IMR-90 (cell line): ENCODE measurements at regions not wholly inside any gene's neighbourhood (a gene's known extent, or its start where the extent isn't known, plus 50 kb on each side); places are given as distances from the start of the nearest gene placed in this dataset.

Source experiments
- ATAC-seq: fragments of 200-7000 bp; cut with Tn5 transposase; 2 replicates; pipeline ENCODE4 v1.9.1; 2020; ENCODE audit warnings: low read depth, mild to moderate bottlenecking, moderate library complexity
- BruUV-seq: library from RNA; stranded (reverse); fragments of 400-500 nt; replicated peaks from 2 replicates; lab custom pipeline; 2021; lab: Mats Ljungman, UMichigan
- CTCF ChIA-PET: fragments of 300-600 bp; formaldehyde crosslinking; extraction: SDS; loops from one replicate; lab custom pipeline; 2021; ENCODE audit warnings: antibody characterized with exemption; lab: Yijun Ruan, JAX
- POLR2A ChIA-PET: fragments of 300-600 bp; sonication (Branson Sonifier 250); formaldehyde crosslinking; loops from one replicate; lab custom pipeline; 2022; ENCODE audit warnings: antibody characterized with exemption; ENCODE audit not compliant: unreplicated experiment; lab: Charles Lee
- DNase-seq: peaks from one replicate; pipeline ENCODE4 v3.0.0; 2013
- H2AFZ ChIP-seq: replicated peaks from 2 replicates; pipeline ENCODE3; 2013; ENCODE audit warnings: low read length, mild to moderate bottlenecking; ENCODE audit not compliant: poor library complexity
- H2AK5ac ChIP-seq: 2 replicates; pipeline ENCODE4 v1.6.1; 2013; ENCODE audit warnings: low read depth, low read length, inconsistent platforms
- H2AK9ac ChIP-seq: replicated peaks from 2 replicates; pipeline ENCODE3; 2013; ENCODE audit warnings: mild to moderate bottlenecking, low read depth, low read length, moderate library complexity; ENCODE audit not compliant: poor library complexity
- H2BK120ac ChIP-seq: 2 replicates; pipeline ENCODE4 v1.6.1; 2013; ENCODE audit warnings: low read depth, low read length, inconsistent platforms
- H2BK15ac ChIP-seq: 3 replicates; pipeline ENCODE4 v1.6.1; 2013; ENCODE audit warnings: low read depth, low read length, inconsistent platforms
- H2BK20ac ChIP-seq: 2 replicates; pipeline ENCODE4 v1.6.1; 2013; ENCODE audit warnings: low read depth, mild to moderate bottlenecking, inconsistent platforms, low read length, moderate library complexity
- H2BK5ac ChIP-seq: 2 replicates; pipeline ENCODE4 v1.6.1; 2013; ENCODE audit warnings: mild to moderate bottlenecking, low read depth, low read length, inconsistent platforms; ENCODE audit not compliant: poor library complexity, severe bottlenecking
- H3K14ac ChIP-seq: replicated peaks from 2 replicates; pipeline ENCODE4 v1.6.1; 2013; ENCODE audit warnings: low read depth, low read length, inconsistent platforms
- H3K18ac ChIP-seq: 2 replicates; pipeline ENCODE4 v1.6.1; 2013; ENCODE audit warnings: low read depth, low read length, control low read depth
- H3K23ac ChIP-seq: 2 replicates; pipeline ENCODE4 v1.6.1; 2013; ENCODE audit warnings: low read depth, low read length, inconsistent platforms
- H3K27ac ChIP-seq: 2 replicates; pipeline ENCODE4 v1.5.1; 2013; ENCODE audit warnings: mild to moderate bottlenecking, control low read depth, low read length; ENCODE audit not compliant: insufficient read depth
- H3K27me3 ChIP-seq: 2 replicates; pipeline ENCODE4 v1.6.1; 2013; ENCODE audit warnings: low read length; ENCODE audit not compliant: control insufficient read depth, insufficient read depth
- H3K36me3 ChIP-seq: 2 replicates; pipeline ENCODE4 v1.6.1; 2013; ENCODE audit warnings: low read length, mixed read lengths; ENCODE audit not compliant: control insufficient read depth, insufficient read depth
- H3K4ac ChIP-seq: 2 replicates; pipeline ENCODE4 v1.6.1; 2013; ENCODE audit warnings: low read depth, low read length, inconsistent platforms
- H3K4me1 ChIP-seq: 2 replicates; pipeline ENCODE4 v1.6.1; 2013; ENCODE audit warnings: low read length, mixed read lengths; ENCODE audit not compliant: control insufficient read depth, insufficient read depth
- H3K4me2 ChIP-seq: 2 replicates; pipeline ENCODE4 v1.6.1; 2013; ENCODE audit warnings: low read depth, mild to moderate bottlenecking, control low read depth, low read length, moderate library complexity
- H3K4me3 ChIP-seq: 2 replicates; pipeline ENCODE4 v1.5.1; 2013; ENCODE audit warnings: low read depth, mild to moderate bottlenecking, control low read depth, low read length, moderate library complexity; ENCODE audit not compliant: insufficient read depth
- H3K56ac ChIP-seq: 2 replicates; pipeline ENCODE4 v1.6.1; 2013; ENCODE audit warnings: low read length, inconsistent platforms; ENCODE audit not compliant: insufficient read depth; ENCODE audit errors: extremely low read depth
- H3K79me1 ChIP-seq, 2 experiments: 2 replicates each; pipeline ENCODE4 v1.6.1; 2013; ENCODE audit warnings: low read length in 2 of 2, inconsistent platforms in 1 of 2, low read depth in 1 of 2
- H3K9ac ChIP-seq: 2 replicates; pipeline ENCODE4 v1.6.1; 2013; ENCODE audit warnings: low read depth, low read length, control low read depth
- H3K9me1 ChIP-seq: 2 replicates; pipeline ENCODE4 v1.6.1; 2013; ENCODE audit warnings: low read length, inconsistent platforms; ENCODE audit not compliant: insufficient read depth
- H3K9me3 ChIP-seq: 2 replicates; pipeline ENCODE4 v1.6.1; 2013; ENCODE audit warnings: low read length; ENCODE audit not compliant: control insufficient read depth, insufficient read depth
- H4K20me1 ChIP-seq: 2 replicates; pipeline ENCODE4 v1.6.1; 2013; ENCODE audit warnings: low read length, inconsistent platforms; ENCODE audit not compliant: insufficient read depth
- H4K5ac ChIP-seq: 2 replicates; pipeline ENCODE4 v1.6.1; 2013; ENCODE audit warnings: mild to moderate bottlenecking, low read depth, low read length, control low read depth
- H4K8ac ChIP-seq, 2 experiments: 2 replicates each; pipeline ENCODE4 v1.6.1; 2013; ENCODE audit warnings: low read depth in 2 of 2, low read length in 2 of 2, control low read depth in 1 of 2, inconsistent platforms in 1 of 2
- H4K91ac ChIP-seq: 2 replicates; pipeline ENCODE4 v1.6.1; 2013; ENCODE audit warnings: low read depth, low read length, inconsistent platforms; ENCODE audit not compliant: insufficient read depth
- BHLHE40 ChIP-seq: fragments of 150-350 bp; IDR thresholded peaks from 2 replicates; pipeline ENCODE4 v1.6.1; 2016; ENCODE audit warnings: mild to moderate bottlenecking, low read depth, low read length
- CEBPB ChIP-seq: IDR thresholded peaks from 2 replicates; pipeline ENCODE4 v1.6.1; 2012; ENCODE audit warnings: low read depth, low read length, improper control_type of control experiment
- CHD1 ChIP-seq: IDR thresholded peaks from 2 replicates; pipeline ENCODE4 v1.6.1; 2012; ENCODE audit warnings: low read depth, low read length, improper control_type of control experiment
- CTCF ChIP-seq: conservative IDR thresholded peaks from 2 replicates; pipeline ENCODE4 v1.5.1; 2012; ENCODE audit warnings: mild to moderate bottlenecking, low read depth, low read length, improper control_type of control experiment
- ELK1 ChIP-seq: fragments of 150-350 bp; IDR thresholded peaks from 2 replicates; pipeline ENCODE4 v1.6.1; 2016; ENCODE audit warnings: low read depth, mild to moderate bottlenecking, low read length, moderate library complexity, borderline replicate concordance
- FOS ChIP-seq: fragments of 150-350 bp; IDR thresholded peaks from 2 replicates; pipeline ENCODE4 v1.6.1; 2016; ENCODE audit warnings: low read depth, low read length
- MAFK ChIP-seq: IDR thresholded peaks from 2 replicates; pipeline ENCODE4 v1.6.1; 2012; ENCODE audit warnings: low read depth, low read length, improper control_type of control experiment
- MAZ ChIP-seq: IDR thresholded peaks from 2 replicates; pipeline ENCODE4 v1.6.1; 2012; ENCODE audit warnings: low read depth, mild to moderate bottlenecking, low read length, improper control_type of control experiment, moderate library complexity, borderline replicate concordance
- MXI1 ChIP-seq: IDR thresholded peaks from 2 replicates; pipeline ENCODE4 v1.6.1; 2012; ENCODE audit warnings: low read depth, mild to moderate bottlenecking, low read length, moderate library complexity, borderline replicate concordance
- NFE2L2 ChIP-seq: fragments of 150-350 bp; IDR thresholded peaks from 2 replicates; pipeline ENCODE4 v1.6.1; 2016; ENCODE audit warnings: low read depth, mild to moderate bottlenecking, low read length
- POLR2A ChIP-seq: IDR thresholded peaks from 2 replicates; pipeline ENCODE4 v1.6.1; 2012; ENCODE audit warnings: mild to moderate bottlenecking, low read depth, low read length
- RAD21 ChIP-seq: IDR thresholded peaks from 2 replicates; pipeline ENCODE4 v1.6.1; 2012; ENCODE audit warnings: low read length, improper control_type of control experiment
- RCOR1 ChIP-seq: IDR thresholded peaks from 2 replicates; pipeline ENCODE4 v1.6.1; 2012; ENCODE audit warnings: mild to moderate bottlenecking, low read length, improper control_type of control experiment; ENCODE audit not compliant: insufficient replicate concordance
- RFX5 ChIP-seq: IDR thresholded peaks from 2 replicates; pipeline ENCODE4 v1.8.0; 2012; ENCODE audit warnings: low read depth, mild to moderate bottlenecking, low read length, moderate library complexity
- SMC3 ChIP-seq: fragments of 150-350 bp; IDR thresholded peaks from 2 replicates; pipeline ENCODE4 v1.6.1; 2016; ENCODE audit warnings: low read depth, mild to moderate bottlenecking, antibody characterized with exemption, low read length, moderate library complexity
- USF2 ChIP-seq: fragments of 150-350 bp; IDR thresholded peaks from 2 replicates; pipeline ENCODE4 v1.6.1; 2017; ENCODE audit warnings: mild to moderate bottlenecking, antibody characterized with exemption, low read length, low read depth
- WGBS, 2 experiments: methylation state at CpG; one replicate each; pipeline versions ENCODE4 v1.1.5 to v1.1.7; 2013; ENCODE audit warnings: missing lambda C conversion rate in 2 of 2; ENCODE audit not compliant: insufficient read length in 1 of 2; ENCODE audit errors: extremely low coverage in 2 of 2; 5-methylcytosine and 5-hydroxymethylcytosine counted together
- dilution Hi-C: fragments of 300-500 bp; cut with HindIII; formaldehyde crosslinking; loops from one replicate; pipeline ENCODE4 v1.14.3; 2018; ENCODE audit warnings: low sequenced_read_pairs; ENCODE audit not compliant: unreplicated experiment
- in situ Hi-C: fragments of 300-500 bp; cut with MboI; formaldehyde crosslinking; loops from 3 replicates; pipeline ENCODE4 v1.14.3; 2019; ENCODE audit warnings: low sequenced_read_pairs, inconsistent platforms, mixed read lengths
- intact Hi-C: fragments of 100-400 bp; cut with micrococcal nuclease; formaldehyde crosslinking; loops from 2 replicates; pipeline ENCODE4 v1.10.0; 2022

- H2BK20ac ChIP-seq: no peak overlapping the region
- H2BK15ac ChIP-seq: no peak overlapping the region
- no peak overlapping the region for H2AFZ ChIP-seq
- TF ChIP-seq RFX5 (no peak), MXI1 (no peak), CTCF (no peak), NFE2L2 (no peak), ELK1 (no peak), MAFK (no peak), USF2 (no peak), POLR2A (no peak), RCOR1 (no peak), RAD21 (no peak), CEBPB (no peak), BHLHE40 (no peak), FOS (no peak), MAZ (no peak), CHD1 (no peak), SMC3 (no peak)
- no peak overlapping the region for H3K14ac ChIP-seq
- H3K18ac ChIP-seq: no peak overlapping the region
- H3K27me3 ChIP-seq: no peaks in the 10 kb centered on the region
- no peaks in the 10 kb centered on the region for H3K4me1 ChIP-seq
- POLR2A ChIA-PET: no interaction called here
- H2AK5ac ChIP-seq: no peak overlapping the region
- H3K4ac ChIP-seq: no peak overlapping the region
- no peaks in the 10 kb centered on the region for H3K9me1 ChIP-seq
- CTCF ChIA-PET: no interaction called here
- H3K79me1 ChIP-seq: no peaks in the 10 kb centered on the region
- H2AK9ac ChIP-seq: no peak overlapping the region
- H3K4me3 ChIP-seq: no peak overlapping the region
- no peaks in the 10 kb centered on the region for H4K20me1 ChIP-seq
- whole genome bisulfite sequencing, 2 experiments: 69% methylated on average over 3 of the region's 4 CpGs; no CpG with 5 or more reads in 1 of the 2 experiments
- H2BK120ac ChIP-seq: no peak overlapping the region
- no peak overlapping the region for H4K5ac ChIP-seq
- H3K9me3 ChIP-seq: peaks cover 9% of the 10 kb centered on the region
- no peak overlapping the region for H3K56ac ChIP-seq
- intact Hi-C loops: no loop called here
- no peak overlapping the region for H3K27ac ChIP-seq
- no peak overlapping the region for H3K9ac ChIP-seq
- no peak overlapping the region for H3K4me2 ChIP-seq
- no peak overlapping the region for H4K91ac ChIP-seq
- no TSS peak for BruUV-seq
- in situ Hi-C loops: no loop called here
- DNase-seq: no peak
- no peak overlapping the region for H4K8ac ChIP-seq
- H2BK5ac ChIP-seq: no peak overlapping the region
- H3K23ac ChIP-seq: no peak overlapping the region
- no peak for ATAC-seq
- dilution Hi-C loops: no loop called here
- H3K36me3 ChIP-seq: no peaks in the 10 kb centered on the region
These were observed 110.6 kb downstream of the TMEM121 start for GRCh38 chr14:105636935-105637334.
